Lower leg skin (tissue), 4 donors: ENCODE measurements at regions not wholly inside any gene's neighbourhood (a gene's known extent, or its start where the extent isn't known, plus 50 kb on each side); places are given as distances from the start of the nearest gene placed in this dataset.

Experiments used
- DNase-seq, 2 donors: peaks; one replicate each; pipeline ENCODE4 v3.0.0-alpha.2; 2019; ENCODE audit warnings: low spot score in 2 of 2
- H3K4me3 ChIP-seq: fragments of 200-600 bp; sonication (generic); 2 replicates; pipeline ENCODE4 v1.5.1; 2017; ENCODE audit warnings: mild to moderate bottlenecking, low read depth; ENCODE audit not compliant: poor library complexity, severe bottlenecking
- POLR2A ChIP-seq, 2 donors: fragments of 450-650 bp; IDR thresholded peaks; one replicate each; pipeline ENCODE4 v1.6.1; 2016 to 2017; ENCODE audit warnings: antibody characterized with exemption in 2 of 2, mild to moderate bottlenecking in 1 of 2, moderate library complexity in 1 of 2
- WGBS, 2 donors: methylation state at CpG; one replicate each; pipeline ENCODE4 v1.1.5; 2018; 5-methylcytosine and 5-hydroxymethylcytosine counted together
- intact Hi-C: fragments of 100-400 bp; cut with DNase I; formaldehyde crosslinking; loops from one replicate; pipeline ENCODE4 v1.15.0; 2023; ENCODE audit warnings: low total_unique reads
- TF ChIP-seq, protein P1 (sequence below), 3 donors: fragments of 450-650 bp; IDR thresholded peaks; one replicate each; pipeline ENCODE4 v1.5.1; 2016; ENCODE audit warnings: antibody characterized with exemption in 3 of 3, mild to moderate bottlenecking in 3 of 3, moderate library complexity in 2 of 3

DNA sequence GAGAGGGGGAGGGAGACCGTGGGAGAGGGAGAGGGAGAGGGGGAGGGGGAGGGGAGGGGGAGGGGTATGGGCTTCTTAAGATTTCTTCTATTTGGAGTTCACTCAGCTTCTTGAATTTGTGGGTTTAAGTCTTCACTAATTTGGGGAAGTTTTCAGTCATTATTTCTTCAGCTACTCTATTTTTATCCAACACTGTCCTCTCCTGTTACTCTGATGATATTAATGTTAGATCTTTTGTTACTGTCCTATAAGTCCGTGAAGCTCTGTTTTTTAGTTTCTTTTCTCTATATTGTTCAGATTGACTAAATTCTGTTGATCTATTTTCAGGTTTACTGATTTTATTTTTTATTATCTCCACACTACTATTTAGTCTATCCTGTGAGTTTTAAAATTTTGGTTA lies 351.5 kb upstream of the TPM1 start:
- TF ChIP-seq, protein P1, sequence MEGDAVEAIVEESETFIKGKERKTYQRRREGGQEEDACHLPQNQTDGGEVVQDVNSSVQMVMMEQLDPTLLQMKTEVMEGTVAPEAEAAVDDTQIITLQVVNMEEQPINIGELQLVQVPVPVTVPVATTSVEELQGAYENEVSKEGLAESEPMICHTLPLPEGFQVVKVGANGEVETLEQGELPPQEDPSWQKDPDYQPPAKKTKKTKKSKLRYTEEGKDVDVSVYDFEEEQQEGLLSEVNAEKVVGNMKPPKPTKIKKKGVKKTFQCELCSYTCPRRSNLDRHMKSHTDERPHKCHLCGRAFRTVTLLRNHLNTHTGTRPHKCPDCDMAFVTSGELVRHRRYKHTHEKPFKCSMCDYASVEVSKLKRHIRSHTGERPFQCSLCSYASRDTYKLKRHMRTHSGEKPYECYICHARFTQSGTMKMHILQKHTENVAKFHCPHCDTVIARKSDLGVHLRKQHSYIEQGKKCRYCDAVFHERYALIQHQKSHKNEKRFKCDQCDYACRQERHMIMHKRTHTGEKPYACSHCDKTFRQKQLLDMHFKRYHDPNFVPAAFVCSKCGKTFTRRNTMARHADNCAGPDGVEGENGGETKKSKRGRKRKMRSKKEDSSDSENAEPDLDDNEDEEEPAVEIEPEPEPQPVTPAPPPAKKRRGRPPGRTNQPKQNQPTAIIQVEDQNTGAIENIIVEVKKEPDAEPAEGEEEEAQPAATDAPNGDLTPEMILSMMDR (IDR thresholded peaks at IDR 0.05), result no peak
- TF ChIP-seq POLR2A (IDR thresholded peaks at IDR 0.05), result no peak
- H3K4me3 ChIP-seq, result no peak overlapping the region
- 72 to 81% methylated on average over 2 of the region's 2 CpGs for WGBS, 2 donors
- intact Hi-C loops, result no loop called here
- DNase-seq, result no peak

DNA sequence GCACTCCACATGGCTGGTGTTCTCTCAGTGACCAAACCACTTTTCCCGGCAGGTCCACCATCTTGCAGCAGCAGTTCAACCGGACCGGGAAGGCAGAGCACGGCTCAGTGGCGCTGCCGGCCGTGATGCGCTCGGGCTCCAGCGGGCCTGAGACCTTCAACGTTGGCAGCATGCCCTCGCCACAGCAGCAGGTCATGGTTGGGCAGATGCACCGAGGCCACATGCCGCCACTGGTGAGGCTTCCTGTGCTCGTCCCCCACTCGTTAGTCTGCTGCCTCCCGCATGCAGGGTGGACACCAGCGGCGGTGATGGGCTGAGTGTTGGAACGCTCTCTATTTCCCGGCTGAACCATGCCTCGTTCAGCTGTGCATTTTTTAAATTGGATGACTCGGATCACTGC lies 344.9 kb upstream of the TPM1 start:
- TF ChIP-seq, protein P1 (IDR thresholded peaks at IDR 0.05), result no peak
- TF ChIP-seq POLR2A (IDR thresholded peaks at IDR 0.05), result no peak
- DNase-seq, result no peak
- intact Hi-C loops, result no loop called here
- 93 to 97% methylated on average over 21 to 23 of the region's 23 CpGs for WGBS, 2 donors
- no peak overlapping the region for H3K4me3 ChIP-seq

DNA sequence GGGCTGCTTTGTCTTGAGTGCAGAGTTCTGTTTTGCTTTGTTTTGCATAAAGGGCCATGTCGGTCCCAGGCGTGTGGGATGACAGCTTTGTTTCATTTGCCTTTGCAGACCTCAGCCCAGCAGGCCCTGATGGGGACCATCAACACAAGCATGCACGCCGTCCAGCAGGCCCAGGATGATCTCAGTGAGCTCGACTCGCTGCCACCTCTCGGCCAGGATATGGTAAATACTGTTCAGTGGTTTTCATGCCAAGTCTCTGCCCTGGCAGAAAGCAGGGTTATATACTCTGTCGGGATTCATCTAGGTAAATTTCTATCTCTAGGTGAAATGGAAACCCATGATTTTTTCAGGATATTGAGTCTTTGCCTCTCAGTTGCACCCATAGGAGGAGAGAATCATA lies 343.9 kb upstream of the TPM1 start:
- TF ChIP-seq POLR2A (IDR thresholded peaks at IDR 0.05), result no peak
- TF ChIP-seq, protein P1 (IDR thresholded peaks at IDR 0.05), result no peak
- intact Hi-C loops, result no loop called here
- no peak overlapping the region for H3K4me3 ChIP-seq
- DNase-seq, result no peak
- WGBS, 2 donors, result 84 to 92% methylated on average over 8 of the region's 8 CpGs

DNA sequence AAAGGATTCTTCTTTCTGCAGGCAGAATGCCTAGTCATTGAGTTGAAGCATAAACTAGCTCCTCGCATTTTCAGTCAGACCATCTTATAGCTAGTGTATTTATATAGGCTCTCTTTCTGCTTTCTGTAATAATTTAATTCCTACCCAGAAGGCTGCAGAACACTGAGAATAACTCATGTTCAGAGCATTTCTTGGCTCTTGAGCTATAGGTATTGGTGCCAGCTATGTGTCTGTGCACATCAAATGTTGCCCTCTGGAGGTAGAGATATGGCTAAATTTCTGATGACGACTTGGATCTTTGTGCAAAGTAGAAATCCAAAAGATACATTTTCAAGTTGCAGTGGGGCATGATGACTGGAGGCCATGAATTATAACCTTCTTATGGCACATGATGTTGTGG lies 336.2 kb upstream of the TPM1 start:
- 42 to 52% methylated on average over 2 of the region's 2 CpGs for WGBS, 2 donors
- intact Hi-C loops, result no loop called here
- no peak for DNase-seq
- TF ChIP-seq, protein P1 (IDR thresholded peaks at IDR 0.05), result no peak
- TF ChIP-seq POLR2A (IDR thresholded peaks at IDR 0.05), result no peak
- H3K4me3 ChIP-seq, result no peak overlapping the region

DNA sequence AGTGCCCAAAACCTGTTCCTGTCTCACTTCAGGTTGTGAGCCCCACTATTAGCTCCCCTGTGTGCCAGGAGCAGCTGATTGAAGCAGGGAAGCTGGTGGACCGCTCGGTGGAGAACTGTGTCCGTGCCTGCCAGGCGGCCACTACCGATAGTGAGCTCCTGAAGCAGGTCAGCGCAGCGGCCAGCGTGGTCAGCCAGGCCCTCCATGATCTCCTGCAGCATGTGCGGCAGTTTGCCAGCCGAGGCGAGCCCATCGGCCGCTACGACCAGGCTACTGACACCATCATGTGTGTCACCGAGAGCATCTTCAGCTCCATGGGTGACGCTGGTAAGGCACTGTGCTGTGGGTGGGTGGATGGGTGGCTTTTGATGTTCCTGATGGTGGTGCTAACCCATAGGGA lies 334.1 kb upstream of the TPM1 start:
- DNase-seq, result no peak
- TF ChIP-seq, protein P1 (IDR thresholded peaks at IDR 0.05), result no peak
- no peak for TF ChIP-seq POLR2A (IDR thresholded peaks at IDR 0.05)
- intact Hi-C loops, result no loop called here
- WGBS, 2 donors, result 97 to 100% methylated on average over 2 to 16 of the region's 16 CpGs
- H3K4me3 ChIP-seq, result no peak overlapping the region

DNA sequence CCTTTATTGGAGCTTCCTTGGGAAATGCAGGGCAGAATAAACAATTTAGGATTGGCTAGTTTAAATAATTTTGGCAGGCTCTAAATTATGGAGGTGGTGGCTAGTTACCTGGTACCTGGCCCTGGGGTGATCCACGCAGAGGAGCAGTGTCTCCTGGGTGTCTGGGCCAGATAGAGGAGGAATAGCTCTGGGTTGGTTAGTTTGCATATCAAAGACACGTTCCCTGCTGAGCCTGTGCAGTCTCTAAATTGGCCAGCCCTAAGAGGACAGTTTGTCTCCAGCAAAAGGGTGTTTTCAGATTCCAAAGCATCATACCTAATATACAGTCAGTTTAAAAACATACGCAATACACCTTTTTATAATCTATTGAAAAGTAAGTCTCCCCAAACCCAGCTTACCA lies 333.3 kb upstream of the TPM1 start:
- WGBS, 2 donors, result 84 to 89% methylated on average over 3 of the region's 3 CpGs
- no peak for TF ChIP-seq POLR2A (IDR thresholded peaks at IDR 0.05)
- TF ChIP-seq, protein P1 (IDR thresholded peaks at IDR 0.05), result no peak

More for the DNA sequence above, 333.3 kb upstream of the TPM1 start:
- no peak for DNase-seq
- intact Hi-C loops, result no loop called here
- H3K4me3 ChIP-seq, result no peak overlapping the region
